ENCODE measurements at regions not wholly inside any gene's neighbourhood (a gene's known extent, or its start where the extent isn't known, plus 50 kb on each side); places are given as distances from the start of the nearest gene placed in this dataset.

DNA sequence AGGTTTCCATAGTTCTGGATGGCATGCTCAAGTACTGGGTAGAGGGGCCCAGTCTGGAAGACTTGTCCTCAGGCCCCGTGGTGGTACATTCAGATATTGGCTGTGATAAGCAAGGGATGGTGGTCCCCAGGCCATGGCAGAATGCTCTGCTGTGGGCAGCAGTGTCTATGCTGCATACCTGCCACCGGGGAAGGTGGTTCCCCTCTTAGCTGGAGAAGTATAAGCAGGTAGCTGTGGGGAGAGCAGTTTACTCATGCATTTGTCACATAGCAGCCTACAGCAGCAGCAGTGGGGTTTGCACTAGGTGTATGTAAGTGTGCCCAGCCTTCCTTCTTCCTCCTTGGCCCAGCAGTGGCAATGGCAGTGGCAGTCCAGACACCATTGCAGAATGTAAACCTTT lies 69.3 kb upstream of the ADAMTS20 start:
- TF ChIP-seq CTCF (IDR thresholded peaks at IDR 0.05) (no peak), POLR2AphosphoS5 (IDR thresholded peaks at IDR 0.05) (no peak), POLR2A (IDR thresholded peaks at IDR 0.05) (no peak)
